Iris pigment epithelial cell (primary cell): ENCODE measurements at regions not wholly inside any gene's neighbourhood (a gene's known extent, or its start where the extent isn't known, plus 50 kb on each side); places are given as distances from the start of the nearest gene placed in this dataset.

Experiments
- DNase-seq: peaks from one replicate; pipeline ENCODE4 v3.0.0-alpha.2; 2011; ENCODE audit warnings: low read depth

- DNase-seq = no peak
These were observed 139.4 kb upstream of the ST6GAL2 start for GRCh38 chr2:107025291-107025857.

- peak; percentile 94 for DNase-seq
These were observed 140.0 kb upstream of the ST6GAL2 start for GRCh38 chr2:107025869-107026380.

GRCh38 chr2:107027205-107027604 lies 141.2 kb upstream of the ST6GAL2 start:
- no peak for DNase-seq

GRCh38 chr2:107027810-107028209 lies 141.8 kb upstream of the ST6GAL2 start:
- DNase-seq = no peak

- DNase-seq = no peak
These were observed 142.7 kb upstream of the ST6GAL2 start for GRCh38 chr2:107028661-107029060.

GRCh38 chr2:107036293-107036692 lies 150.3 kb upstream of the ST6GAL2 start:
- no peak for DNase-seq

GRCh38 chr2:107062173-107062572 lies 176.2 kb upstream of the ST6GAL2 start:
- no peak for DNase-seq

GRCh38 chr2:107062599-107063220 lies 176.7 kb upstream of the ST6GAL2 start:
- no peak for DNase-seq

- no peak for DNase-seq
These were observed 177.3 kb upstream of the ST6GAL2 start for GRCh38 chr2:107063228-107063627.

GRCh38 chr2:107064750-107065149 lies 178.8 kb upstream of the ST6GAL2 start:
- peak; percentile 67 for DNase-seq

GRCh38 chr2:107068069-107068916 lies 182.3 kb upstream of the ST6GAL2 start:
- no peak for DNase-seq

- no peak for DNase-seq
These were observed 183.9 kb upstream of the ST6GAL2 start for GRCh38 chr2:107069890-107070289.

GRCh38 chr2:107072150-107072940 lies 186.4 kb upstream of the ST6GAL2 start:
- DNase-seq = peak; percentile 76

- no peak for DNase-seq
These were observed 192.6 kb upstream of the ST6GAL2 start for GRCh38 chr2:107078584-107078983.

GRCh38 chr2:107086497-107086896 lies 200.5 kb upstream of the ST6GAL2 start:
- no peak for DNase-seq

- DNase-seq = peak; percentile 14
These were observed 202.2 kb upstream of the ST6GAL2 start for GRCh38 chr2:107088156-107088555.

GRCh38 chr2:107091163-107091864 lies 205.3 kb upstream of the ST6GAL2 start:
- DNase-seq = peak; percentile 70

- DNase-seq = no peak
These were observed 207.5 kb upstream of the ST6GAL2 start for GRCh38 chr2:107093426-107093957.

GRCh38 chr2:107094450-107094986 lies 208.6 kb upstream of the ST6GAL2 start:
- DNase-seq = no peak

- DNase-seq = no peak
These were observed 216.2 kb upstream of the ST6GAL2 start for GRCh38 chr2:107102176-107102575.

GRCh38 chr2:107107351-107107750 lies 221.4 kb upstream of the ST6GAL2 start:
- peak; percentile 4 for DNase-seq
